ENCODE measurements at regions not wholly inside any gene's neighbourhood (a gene's known extent, or its start where the extent isn't known, plus 50 kb on each side); places are given as distances from the start of the nearest gene placed in this dataset.

- Histone ChIP-seq H3K27ac (ENCODE audit: control insufficient read depth, insufficient read depth, low read length) (no peak overlapping the region), H3K27me3 (ENCODE audit: control insufficient read depth, extremely low read depth, insufficient read depth, low read length) (peaks cover 2% of the 10 kb centered on the region), H3K4me1 (ENCODE audit: control insufficient read depth, extremely low read depth, insufficient read depth, low read length) (no peaks in the 10 kb centered on the region), H4K20me1 (ENCODE audit: control insufficient read depth, extremely low read depth, insufficient read depth, low read length) (no peaks in the 10 kb centered on the region), H3K9me3 (ENCODE audit: control insufficient read depth, low read depth, low read length) (no peaks in the 10 kb centered on the region), H3K36me3 (ENCODE audit: control insufficient read depth in 2 of 2, extremely low read depth in 1 of 2, insufficient read depth in 2 of 2, low read length in 2 of 2) (no peaks in the 10 kb centered on the region), H3K9ac (ENCODE audit: control insufficient read depth, extremely low read depth, insufficient read depth, low read length) (no peak overlapping the region), H3K79me2 (ENCODE audit: control insufficient read depth, insufficient read depth, low read length) (no peaks in the 10 kb centered on the region), H3K4me2 (ENCODE audit: control insufficient read depth, extremely low read depth, insufficient read depth, low read depth, low read length) (no peak overlapping the region), H2AFZ (ENCODE audit: control insufficient read depth, low read length) (no peak overlapping the region), H3K4me3 (ENCODE audit: control insufficient read depth in 2 of 3, extremely low read depth in 1 of 3, insufficient read depth in 2 of 3, low read depth in 1 of 3, low read length in 3 of 3) (no peak overlapping the region), H3K9me1 (ENCODE audit: control insufficient read depth, extremely low read depth, insufficient read depth, low read length) (no peaks in the 10 kb centered on the region)
- DNase-seq (ENCODE audit: low read depth, low spot score) (no peak), FAIRE-seq (no peak)
- dilution Hi-C loops (cut with MboI; ENCODE audit: extremely low pct_ligation_motif_present, low sequenced_read_pairs), result no loop called here
- TF ChIP-seq CTCF (optimal IDR thresholded peaks at IDR 0.05 in 1 of 3, IDR thresholded peaks at IDR 0.05 in 1 of 3, conservative IDR thresholded peaks at IDR 0.05 in 1 of 3; ENCODE audit: extremely low read depth in 1 of 3, insufficient read depth in 2 of 3, low read length in 3 of 3), result no peak
These were observed 70.1 kb upstream of the VEPH1 start for GRCh38 chr3:157573281-157573680.

- DNase-seq (ENCODE audit: low read depth, low spot score), result no peak
- FAIRE-seq, result peak; percentile 74
- no peak for TF ChIP-seq EZH2 (IDR thresholded peaks at IDR 0.05; ENCODE audit: low read length)
- TF ChIP-seq CTCF (optimal IDR thresholded peaks at IDR 0.05 in 1 of 3, IDR thresholded peaks at IDR 0.05 in 1 of 3, conservative IDR thresholded peaks at IDR 0.05 in 1 of 3; ENCODE audit: extremely low read depth in 1 of 3, insufficient read depth in 2 of 3, low read length in 3 of 3), result peak; percentile 64 to 75 (median 69)
- Histone ChIP-seq H3K4me3 (ENCODE audit: control insufficient read depth in 2 of 3, extremely low read depth in 1 of 3, insufficient read depth in 2 of 3, low read depth in 1 of 3, low read length in 3 of 3) (no peak overlapping the region), H3K27me3 (ENCODE audit: control insufficient read depth, extremely low read depth, insufficient read depth, low read length) (peaks cover 2% of the 10 kb centered on the region), H3K9me3 (ENCODE audit: control insufficient read depth, low read depth, low read length) (no peaks in the 10 kb centered on the region), H3K4me2 (ENCODE audit: control insufficient read depth, extremely low read depth, insufficient read depth, low read depth, low read length) (no peak overlapping the region), H3K9me1 (ENCODE audit: control insufficient read depth, extremely low read depth, insufficient read depth, low read length) (no peaks in the 10 kb centered on the region), H4K20me1 (ENCODE audit: control insufficient read depth, extremely low read depth, insufficient read depth, low read length) (no peaks in the 10 kb centered on the region), H3K36me3 (ENCODE audit: control insufficient read depth in 2 of 2, extremely low read depth in 1 of 2, insufficient read depth in 2 of 2, low read length in 2 of 2) (no peaks in the 10 kb centered on the region), H3K79me2 (ENCODE audit: control insufficient read depth, insufficient read depth, low read length) (no peaks in the 10 kb centered on the region), H3K9ac (ENCODE audit: control insufficient read depth, extremely low read depth, insufficient read depth, low read length) (no peak overlapping the region), H2AFZ (ENCODE audit: control insufficient read depth, low read length) (no peak overlapping the region), H3K4me1 (ENCODE audit: control insufficient read depth, extremely low read depth, insufficient read depth, low read length) (no peaks in the 10 kb centered on the region), H3K27ac (ENCODE audit: control insufficient read depth, insufficient read depth, low read length) (no peak overlapping the region)
- dilution Hi-C loops (cut with MboI; ENCODE audit: extremely low pct_ligation_motif_present, low sequenced_read_pairs), result no loop called here
These were observed 69.5 kb upstream of the VEPH1 start for GRCh38 chr3:157572559-157573270.
